ENCODE measurements at regions not wholly inside any gene's neighbourhood (a gene's known extent, or its start where the extent isn't known, plus 50 kb on each side); places are given as distances from the start of the nearest gene placed in this dataset.
"Not testable (repeated sequence)": the region's sequence is repeated elsewhere in the genome, so short reads cannot be mapped to it uniquely, and the experiment has no call there.

GRCh38 chr4:123674762-123675465 is 278.3 kb downstream of the SPRY1 start:
- no peaks in the 10 kb centered on the region for H3K27me3 Mint-ChIP-seq (ENCODE audit: low read depth)
- H3K4me1 Mint-ChIP-seq: peaks cover 35% of the 10 kb centered on the region
- no peak overlapping the region for H3K4me3 Mint-ChIP-seq
- no peaks in the 10 kb centered on the region for H3K36me3 Mint-ChIP-seq (ENCODE audit: low read depth)
- no peak for TF ChIP-seq CTCF (IDR thresholded peaks at IDR 0.05; ENCODE audit: unreplicated experiment in 3 of 3)
- H3K27ac Mint-ChIP-seq: peak overlapping the region; percentile 24 to 68 (median 31)
- no peaks in the 10 kb centered on the region for H3K9me3 Mint-ChIP-seq

GRCh38 chr4:123675567-123675966 is 279.0 kb downstream of the SPRY1 start:
- peak overlapping the region; percentile 12 to 68 (median 31) for H3K27ac Mint-ChIP-seq
- no peaks in the 10 kb centered on the region for H3K27me3 Mint-ChIP-seq (ENCODE audit: low read depth)
- H3K4me1 Mint-ChIP-seq: peaks cover 35% of the 10 kb centered on the region
- H3K9me3 Mint-ChIP-seq: no peaks in the 10 kb centered on the region
- no peak for TF ChIP-seq CTCF (IDR thresholded peaks at IDR 0.05; ENCODE audit: unreplicated experiment in 3 of 3)
- no peak overlapping the region for H3K4me3 Mint-ChIP-seq
- H3K36me3 Mint-ChIP-seq (ENCODE audit: low read depth): no peaks in the 10 kb centered on the region

GRCh38 chr4:123676071-123676889 is 279.7 kb downstream of the SPRY1 start:
- no peaks in the 10 kb centered on the region for H3K27me3 Mint-ChIP-seq (ENCODE audit: low read depth)
- H3K36me3 Mint-ChIP-seq (ENCODE audit: low read depth): no peaks in the 10 kb centered on the region
- no peaks in the 10 kb centered on the region for H3K9me3 Mint-ChIP-seq
- H3K4me1 Mint-ChIP-seq: peaks cover 35% of the 10 kb centered on the region
- TF ChIP-seq CTCF (IDR thresholded peaks at IDR 0.05; ENCODE audit: unreplicated experiment in 3 of 3): no peak
- peak overlapping the region in 1 of 3 experiments; percentile 68 for H3K27ac Mint-ChIP-seq
- H3K4me3 Mint-ChIP-seq: no peak overlapping the region

GRCh38 chr4:123676890-123677229 is 280.3 kb downstream of the SPRY1 start:
- H3K27me3 Mint-ChIP-seq (ENCODE audit: low read depth): no peaks in the 10 kb centered on the region
- no peak overlapping the region for H3K27ac Mint-ChIP-seq

GRCh38 chr4:123682931-123683330 is 286.3 kb downstream of the SPRY1 start:
- Mint-ChIP-seq H3K27ac (no peak overlapping the region), H3K9me3 (peaks cover 20% of the 10 kb centered on the region), H3K27me3 (ENCODE audit: low read depth) (no peaks in the 10 kb centered on the region), H3K4me1 (peaks cover 5% of the 10 kb centered on the region), H3K4me3 (no peak overlapping the region), H3K36me3 (ENCODE audit: low read depth) (peaks cover 20% of the 10 kb centered on the region)
- no peak for TF ChIP-seq CTCF (IDR thresholded peaks at IDR 0.05; ENCODE audit: unreplicated experiment in 3 of 3)

More at GRCh38 chr4:123676890-123677229, 280.3 kb downstream of the SPRY1 start:
- H3K4me3 Mint-ChIP-seq: no peak overlapping the region
- H3K36me3 Mint-ChIP-seq (ENCODE audit: low read depth): no peaks in the 10 kb centered on the region
- peaks cover 35% of the 10 kb centered on the region for H3K4me1 Mint-ChIP-seq
- no peak for TF ChIP-seq CTCF (IDR thresholded peaks at IDR 0.05; ENCODE audit: unreplicated experiment in 3 of 3)
- no peaks in the 10 kb centered on the region for H3K9me3 Mint-ChIP-seq

- H3K27ac Mint-ChIP-seq; H3K4me1 Mint-ChIP-seq; H3K4me3 Mint-ChIP-seq; H3K27me3 Mint-ChIP-seq (ENCODE audit: low read depth): not testable (repeated sequence)
- peaks cover 32% of the 10 kb centered on the region for H3K9me3 Mint-ChIP-seq
- H3K36me3 Mint-ChIP-seq (ENCODE audit: low read depth): peaks cover 20% of the 10 kb centered on the region
Observed at GRCh38 chr4:123684937-123685336, 288.3 kb downstream of the SPRY1 start.

GRCh38 chr4:123695531-123695930 is 298.9 kb downstream of the SPRY1 start:
- H3K4me1 Mint-ChIP-seq: peaks cover 10% of the 10 kb centered on the region
- not testable (repeated sequence) for H3K27me3 Mint-ChIP-seq (ENCODE audit: low read depth); H3K36me3 Mint-ChIP-seq (ENCODE audit: low read depth); H3K9me3 Mint-ChIP-seq; H3K4me3 Mint-ChIP-seq; H3K27ac Mint-ChIP-seq
